Natural killer cell (primary cell): ENCODE measurements at regions not wholly inside any gene's neighbourhood (a gene's known extent, or its start where the extent isn't known, plus 50 kb on each side); places are given as distances from the start of the nearest gene placed in this dataset.

Experiments
- ATAC-seq, 3 donors: fragments of 150-1000 bp in 2 of 3; fragments of 200-7000 bp in 1 of 3; cut with Tn5 transposase; 1 replicate in 1 of 3; 2 replicates in 2 of 3; pipeline ENCODE4 v1.10.0; 2021; ENCODE audit warnings: mild to moderate bottlenecking in 2 of 3, moderate library complexity in 2 of 3
- DNase-seq, 2 donors: peaks; one replicate each; pipeline versions ENCODE4 v3.0.0 to v3.0.0-alpha.2; 2013 to 2021; ENCODE audit warnings: mixed read lengths in 1 of 2
- H3K27ac ChIP-seq: one replicate; pipeline ENCODE4 v1.5.1; 2013; ENCODE audit warnings: mild to moderate bottlenecking, low read length
- H3K27me3 ChIP-seq: one replicate; pipeline ENCODE4 v1.6.1; 2013; ENCODE audit warnings: low read length; ENCODE audit not compliant: control insufficient read depth, insufficient read depth
- H3K36me3 ChIP-seq: one replicate; pipeline ENCODE4 v1.6.1; 2013; ENCODE audit warnings: low read length; ENCODE audit not compliant: control insufficient read depth, insufficient read depth
- H3K4me1 ChIP-seq: one replicate; pipeline ENCODE4 v1.6.1; 2013; ENCODE audit warnings: low read length; ENCODE audit not compliant: control insufficient read depth, insufficient read depth
- H3K4me3 ChIP-seq: one replicate; pipeline ENCODE4 v1.5.1; 2013; ENCODE audit warnings: low read length
- H3K9me3 ChIP-seq: one replicate; pipeline ENCODE4 v1.6.1; 2013; ENCODE audit warnings: low read length; ENCODE audit not compliant: control insufficient read depth, insufficient read depth
- H3K27ac Mint-ChIP-seq, 2 donors: one replicate each; pipeline ENCODE4 v1.8.0; 2022; ENCODE audit warnings: mild to moderate bottlenecking in 2 of 2, mixed read lengths in 2 of 2, moderate library complexity in 1 of 2
- H3K27me3 Mint-ChIP-seq, 2 donors: one replicate each; pipeline ENCODE4 v1.8.0; 2022; ENCODE audit warnings: low read depth in 2 of 2, mixed read lengths in 2 of 2
- H3K36me3 Mint-ChIP-seq: one replicate; pipeline ENCODE4 v1.8.0; 2022; ENCODE audit warnings: mixed read lengths
- H3K4me1 Mint-ChIP-seq, 2 donors: one replicate each; pipeline ENCODE4 v1.8.0; 2022; ENCODE audit warnings: mixed read lengths in 2 of 2
- H3K4me3 Mint-ChIP-seq: one replicate; pipeline ENCODE4 v1.8.0; 2022; ENCODE audit warnings: mild to moderate bottlenecking, moderate library complexity, mixed read lengths
- H3K9me3 Mint-ChIP-seq, 2 donors: one replicate each; pipeline ENCODE4 v1.8.0; 2022; ENCODE audit warnings: mixed read lengths in 2 of 2
- WGBS: methylation state at CpG from one replicate; pipeline ENCODE4 v1.1.7; 2013; ENCODE audit warnings: missing lambda C conversion rate; ENCODE audit not compliant: insufficient coverage; 5-methylcytosine and 5-hydroxymethylcytosine counted together
- intact Hi-C: fragments of 100-400 bp; cut with micrococcal nuclease; formaldehyde crosslinking; loops from one replicate; pipeline ENCODE4 v1.14.2; 2022
- TF ChIP-seq, protein P1 (sequence below): fragments of 200-600 bp; IDR thresholded peaks from one replicate; pipeline ENCODE4 v1.8.0; 2022; ENCODE audit warnings: antibody characterized with exemption

DNA sequence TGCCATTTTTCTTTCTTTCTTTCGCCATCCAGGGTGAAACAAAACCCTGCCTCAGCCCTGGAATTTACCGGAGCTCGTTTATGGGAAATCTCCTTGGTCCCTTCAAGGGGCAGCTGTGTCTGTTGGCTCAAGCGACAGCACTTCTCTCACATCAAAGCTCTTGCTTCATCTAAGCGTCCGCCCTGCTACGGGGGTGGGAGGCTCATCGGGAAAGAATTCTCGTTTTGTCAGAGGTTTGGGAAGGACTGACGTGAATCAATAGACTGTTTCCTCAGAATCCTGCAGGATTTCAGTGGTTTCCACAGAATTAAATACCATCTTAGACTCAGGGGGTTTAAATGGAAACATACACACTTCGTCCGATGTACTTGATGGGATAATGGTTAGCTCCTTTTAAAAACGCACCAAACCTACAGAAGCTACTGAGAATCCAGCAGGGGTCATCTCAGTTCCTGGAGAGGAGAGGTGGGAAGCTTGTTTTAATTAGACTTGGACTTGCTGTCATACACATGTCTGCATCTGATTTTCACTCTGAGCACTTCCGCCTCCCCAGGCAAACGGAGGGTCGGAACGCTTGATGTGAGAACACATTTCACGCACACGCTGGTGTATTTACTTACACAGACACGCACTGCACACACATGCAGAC is 91.6 kb downstream of the ASB1 start:
- WGBS: 93% methylated on average over 20 of the region's 20 CpGs
- H3K4me3 Mint-ChIP-seq: no peak overlapping the region
- no peak overlapping the region for H3K27ac ChIP-seq
- no peak overlapping the region for H3K27ac Mint-ChIP-seq
- DNase-seq: no peak
- H3K4me1 ChIP-seq: no peaks in the 10 kb centered on the region
- TF ChIP-seq, protein P1, sequence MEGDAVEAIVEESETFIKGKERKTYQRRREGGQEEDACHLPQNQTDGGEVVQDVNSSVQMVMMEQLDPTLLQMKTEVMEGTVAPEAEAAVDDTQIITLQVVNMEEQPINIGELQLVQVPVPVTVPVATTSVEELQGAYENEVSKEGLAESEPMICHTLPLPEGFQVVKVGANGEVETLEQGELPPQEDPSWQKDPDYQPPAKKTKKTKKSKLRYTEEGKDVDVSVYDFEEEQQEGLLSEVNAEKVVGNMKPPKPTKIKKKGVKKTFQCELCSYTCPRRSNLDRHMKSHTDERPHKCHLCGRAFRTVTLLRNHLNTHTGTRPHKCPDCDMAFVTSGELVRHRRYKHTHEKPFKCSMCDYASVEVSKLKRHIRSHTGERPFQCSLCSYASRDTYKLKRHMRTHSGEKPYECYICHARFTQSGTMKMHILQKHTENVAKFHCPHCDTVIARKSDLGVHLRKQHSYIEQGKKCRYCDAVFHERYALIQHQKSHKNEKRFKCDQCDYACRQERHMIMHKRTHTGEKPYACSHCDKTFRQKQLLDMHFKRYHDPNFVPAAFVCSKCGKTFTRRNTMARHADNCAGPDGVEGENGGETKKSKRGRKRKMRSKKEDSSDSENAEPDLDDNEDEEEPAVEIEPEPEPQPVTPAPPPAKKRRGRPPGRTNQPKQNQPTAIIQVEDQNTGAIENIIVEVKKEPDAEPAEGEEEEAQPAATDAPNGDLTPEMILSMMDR: no peak
- no peaks in the 10 kb centered on the region for H3K4me1 Mint-ChIP-seq
- H3K9me3 Mint-ChIP-seq: peaks cover 2 to 6% of the 10 kb centered on the region in 2 donors
- H3K36me3 ChIP-seq: no peaks in the 10 kb centered on the region
- H3K36me3 Mint-ChIP-seq: peaks cover 13% of the 10 kb centered on the region
- no peak overlapping the region for H3K4me3 ChIP-seq
- intact Hi-C loops: no loop called here
- ATAC-seq: no peak
- no peaks in the 10 kb centered on the region for H3K27me3 ChIP-seq
- peaks cover 9% of the 10 kb centered on the region for H3K9me3 ChIP-seq
- peaks cover 0 to 10% of the 10 kb centered on the region in 2 donors for H3K27me3 Mint-ChIP-seq

DNA sequence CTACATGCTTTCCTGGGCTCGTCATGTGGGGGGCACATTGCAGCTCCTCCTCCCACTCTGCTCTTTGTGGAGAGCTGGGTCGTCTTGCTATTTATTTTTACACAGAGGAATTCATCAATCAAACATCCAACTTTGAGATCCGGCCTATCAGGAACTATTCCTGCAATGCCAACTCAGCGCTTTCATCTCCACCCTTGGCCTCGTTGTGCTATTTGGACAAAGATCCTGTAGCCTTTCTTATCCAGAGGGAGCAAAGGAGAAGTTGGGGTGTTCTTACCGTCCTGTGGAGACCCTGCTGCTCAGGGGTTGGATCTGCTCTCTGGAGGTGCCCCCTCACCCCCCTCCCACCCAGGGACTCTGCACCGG is 92.1 kb downstream of the ASB1 start:
- Histone ChIP-seq H3K27ac (no peak overlapping the region), H3K4me3 (no peak overlapping the region), H3K4me1 (no peaks in the 10 kb centered on the region), H3K27me3 (no peaks in the 10 kb centered on the region), H3K9me3 (peaks cover 9% of the 10 kb centered on the region), H3K36me3 (no peaks in the 10 kb centered on the region)
- Mint-ChIP-seq H3K27me3 (peaks cover 0 to 10% of the 10 kb centered on the region in 2 donors), H3K36me3 (peaks cover 13% of the 10 kb centered on the region), H3K27ac (no peak overlapping the region), H3K4me3 (no peak overlapping the region), H3K9me3 (peaks cover 2 to 6% of the 10 kb centered on the region in 2 donors), H3K4me1 (no peaks in the 10 kb centered on the region)
- ATAC-seq (no peak), DNase-seq (no peak)
- WGBS: 86% methylated on average over 7 of the region's 7 CpGs
- TF ChIP-seq, protein P1: no peak
- intact Hi-C loops: no loop called here

DNA sequence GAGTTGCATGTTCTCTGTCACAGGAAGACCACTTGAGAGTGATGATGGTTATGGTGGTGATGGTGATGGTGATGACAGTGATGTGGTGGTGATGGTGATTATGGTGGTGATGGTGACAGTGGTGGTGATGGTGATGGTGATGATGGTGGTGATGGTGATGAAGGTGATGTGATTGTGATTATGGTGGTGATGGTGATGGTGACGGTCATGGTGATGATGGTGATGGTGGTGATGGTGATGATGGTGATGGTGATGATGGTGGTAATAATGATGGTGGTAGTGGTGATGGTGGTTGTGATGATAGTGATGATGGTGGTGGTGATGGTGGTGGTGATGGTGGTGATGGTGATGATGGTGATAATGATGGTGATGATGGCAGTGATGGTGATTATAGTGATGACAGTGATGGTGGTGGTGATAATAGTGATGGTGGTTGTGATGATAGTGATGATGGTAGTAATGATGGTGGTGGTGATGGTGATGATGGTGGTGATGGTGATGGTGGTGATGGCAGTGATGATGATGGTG is 93.7 kb downstream of the ASB1 start:
- Histone ChIP-seq H3K4me1 (no peaks in the 10 kb centered on the region), H3K27ac (no peak overlapping the region), H3K4me3 (no peak overlapping the region), H3K9me3 (peaks cover 9% of the 10 kb centered on the region), H3K27me3 (no peaks in the 10 kb centered on the region), H3K36me3 (no peaks in the 10 kb centered on the region)
- H3K36me3 Mint-ChIP-seq: peaks cover 13% of the 10 kb centered on the region
- no peaks in the 10 kb centered on the region for H3K4me1 Mint-ChIP-seq
- intact Hi-C loops: no loop called here
- H3K27me3 Mint-ChIP-seq: peaks cover 0 to 10% of the 10 kb centered on the region in 2 donors
- TF ChIP-seq, protein P1: no peak
- DNase-seq (no peak), ATAC-seq (no peak)
- peaks cover 2 to 6% of the 10 kb centered on the region in 2 donors for H3K9me3 Mint-ChIP-seq
- WGBS: 91% methylated on average over 1 of the region's 1 CpG
- no peak overlapping the region for H3K4me3 Mint-ChIP-seq
- H3K27ac Mint-ChIP-seq: no peak overlapping the region

DNA sequence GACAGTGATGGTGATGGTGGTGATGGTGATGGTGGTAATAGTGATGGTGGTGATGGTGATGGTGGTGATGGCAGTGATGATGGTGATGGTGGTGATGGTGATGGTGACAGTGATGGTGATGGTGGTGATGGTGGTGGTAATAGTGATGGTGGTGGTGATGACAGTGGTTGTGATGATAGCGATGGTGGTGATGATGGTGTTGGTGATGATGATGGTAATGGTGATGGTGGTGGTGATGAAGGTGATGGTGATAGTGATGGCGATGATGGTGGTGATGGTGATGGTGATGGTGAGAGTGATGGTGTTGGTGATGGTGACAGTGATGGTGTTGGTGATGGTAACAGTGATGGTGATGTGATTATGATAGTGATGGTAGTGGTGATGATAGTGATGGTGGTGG is 94.3 kb downstream of the ASB1 start:
- TF ChIP-seq, protein P1: no peak
- H3K27ac Mint-ChIP-seq: no peak overlapping the region
- H3K4me3 Mint-ChIP-seq: no peak overlapping the region
- peaks cover 9% of the 10 kb centered on the region for H3K36me3 Mint-ChIP-seq
- peaks cover 2 to 6% of the 10 kb centered on the region in 2 donors for H3K9me3 Mint-ChIP-seq
- H3K27me3 ChIP-seq: no peaks in the 10 kb centered on the region
- H3K9me3 ChIP-seq: peaks cover 9% of the 10 kb centered on the region
- H3K4me3 ChIP-seq: no peak overlapping the region
- H3K4me1 Mint-ChIP-seq: no peaks in the 10 kb centered on the region
- DNase-seq: no peak
- intact Hi-C loops: no loop called here
- 100% methylated on average over 2 of the region's 2 CpGs for WGBS
- no peaks in the 10 kb centered on the region for H3K36me3 ChIP-seq
- no peak for ATAC-seq
- H3K4me1 ChIP-seq: no peaks in the 10 kb centered on the region
- peaks cover 0 to 6% of the 10 kb centered on the region in 2 donors for H3K27me3 Mint-ChIP-seq
- no peak overlapping the region for H3K27ac ChIP-seq
